ENCODE measurements at regions not wholly inside any gene's neighbourhood (a gene's known extent, or its start where the extent isn't known, plus 50 kb on each side); places are given as distances from the start of the nearest gene placed in this dataset.

DNA sequence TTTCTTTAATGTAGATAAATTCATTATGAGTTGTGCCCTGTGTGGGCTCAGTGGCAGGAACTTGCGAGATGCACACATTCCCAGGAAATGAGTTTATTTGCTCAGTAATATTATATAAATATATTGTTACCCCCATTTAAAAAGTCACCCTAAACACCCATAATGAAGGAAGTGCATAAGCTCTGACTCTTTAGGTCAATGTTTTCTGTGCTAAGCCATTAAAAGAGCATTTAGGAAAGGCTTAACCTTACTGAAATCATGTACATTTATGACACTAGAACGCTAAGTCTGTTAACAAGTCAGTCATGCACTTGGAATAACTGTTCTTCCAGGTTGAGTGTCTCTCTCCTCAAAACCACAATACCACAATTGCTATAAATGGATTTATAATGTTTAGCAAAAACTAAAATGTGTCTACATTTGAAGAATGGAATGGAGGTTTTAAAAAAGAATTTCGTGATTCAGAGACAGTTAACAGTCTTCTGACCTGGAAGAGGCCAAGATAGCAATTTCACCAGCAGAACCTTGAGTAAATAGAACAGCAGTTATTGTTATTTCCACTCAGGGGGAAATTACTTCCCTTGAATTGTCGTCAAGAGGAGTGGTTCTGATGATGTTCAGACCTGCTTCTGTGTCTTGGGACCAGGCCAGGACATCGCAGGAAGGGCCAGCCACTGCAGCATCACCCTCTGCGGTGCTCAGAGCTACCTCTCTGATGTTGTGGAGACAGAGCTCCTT is 91.1 kb upstream of the VEGFC start:
- Histone ChIP-seq H3K4me3 (no peak overlapping the region), H3K27ac (no peak overlapping the region), H3K9me3 (no peaks in the 10 kb centered on the region), H3K4me1 (no peaks in the 10 kb centered on the region), H3K36me3 (no peaks in the 10 kb centered on the region), H3K27me3 (no peaks in the 10 kb centered on the region)
- intact Hi-C loops (cut with DNase I; ENCODE audit: low total_unique reads): no loop called here
- DNase-seq: no peak
- TF ChIP-seq POLR2A (IDR thresholded peaks at IDR 0.05) (no peak), CTCF (IDR thresholded peaks at IDR 0.05) (no peak)

DNA sequence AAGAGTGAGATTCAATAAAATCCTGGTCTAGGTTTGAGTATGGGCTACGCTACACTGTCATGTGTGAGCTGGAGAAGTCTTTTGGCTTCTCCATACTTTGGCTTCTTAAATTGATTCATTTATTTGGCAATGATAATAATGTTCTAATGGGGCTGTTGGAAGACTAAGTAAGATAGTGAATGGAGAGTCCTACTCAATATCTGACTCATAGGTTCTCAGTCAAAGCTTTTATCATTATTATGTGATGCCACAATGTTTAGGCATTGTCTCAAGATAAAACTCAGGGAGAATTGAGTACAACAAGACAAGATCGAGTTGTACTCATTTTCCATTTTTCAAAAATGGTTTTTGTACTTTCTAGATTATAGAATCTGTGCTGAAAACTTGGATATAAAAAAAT is 92.5 kb upstream of the VEGFC start:
- TF ChIP-seq POLR2A (IDR thresholded peaks at IDR 0.05) (no peak), CTCF (IDR thresholded peaks at IDR 0.05) (no peak)
- no peak overlapping the region for H3K4me3 ChIP-seq
- intact Hi-C loops (cut with DNase I; ENCODE audit: low total_unique reads): no loop called here
- H3K27ac ChIP-seq: no peak overlapping the region
- H3K4me1 ChIP-seq: no peaks in the 10 kb centered on the region
- no peaks in the 10 kb centered on the region for H3K27me3 ChIP-seq
- H3K9me3 ChIP-seq: no peaks in the 10 kb centered on the region
- H3K36me3 ChIP-seq: no peaks in the 10 kb centered on the region
- no peak for DNase-seq

- intact Hi-C loops (cut with DNase I; ENCODE audit: low total_unique reads): no loop called here
- H3K27me3 ChIP-seq: no peaks in the 10 kb centered on the region
- no peak for TF ChIP-seq POLR2A (IDR thresholded peaks at IDR 0.05)
- no peak for TF ChIP-seq CTCF (IDR thresholded peaks at IDR 0.05)
- no peak for DNase-seq
- no peaks in the 10 kb centered on the region for H3K4me1 ChIP-seq
- H3K9me3 ChIP-seq: no peaks in the 10 kb centered on the region
- H3K36me3 ChIP-seq: no peaks in the 10 kb centered on the region
- H3K27ac ChIP-seq: no peak overlapping the region
- H3K4me3 ChIP-seq: no peak overlapping the region
These were observed 93.4 kb upstream of the VEGFC start for GRCh38 chr4:176886135-176886534.

- no peaks in the 10 kb centered on the region for H3K4me1 ChIP-seq
- H3K27ac ChIP-seq: no peak overlapping the region
- TF ChIP-seq CTCF (IDR thresholded peaks at IDR 0.05) (no peak), POLR2A (IDR thresholded peaks at IDR 0.05) (no peak)
- H3K9me3 ChIP-seq: no peaks in the 10 kb centered on the region
- no peaks in the 10 kb centered on the region for H3K36me3 ChIP-seq
- no peak overlapping the region for H3K4me3 ChIP-seq
- H3K27me3 ChIP-seq: no peaks in the 10 kb centered on the region
- DNase-seq: no peak
- intact Hi-C loops (cut with DNase I; ENCODE audit: low total_unique reads): no loop called here
These were observed 97.1 kb upstream of the VEGFC start for GRCh38 chr4:176889776-176890175.

DNA sequence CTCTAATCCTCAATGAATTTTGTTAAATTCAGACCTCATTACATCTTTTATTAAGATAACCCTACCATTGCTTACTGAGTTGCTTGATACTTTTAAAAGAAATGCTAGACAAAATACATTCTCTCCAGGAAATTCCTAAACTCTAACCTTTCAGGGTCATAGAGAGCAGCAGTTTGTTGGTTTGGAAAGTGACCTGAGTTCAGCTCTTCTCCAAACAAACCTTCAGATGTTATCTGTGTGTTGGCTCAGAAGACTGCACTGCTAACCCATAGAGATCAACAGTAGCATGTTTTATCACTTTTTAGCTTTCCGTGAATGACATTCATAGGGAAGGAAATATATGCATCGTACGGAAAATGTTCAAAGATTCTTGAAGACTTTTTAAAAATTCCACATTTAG is 101.8 kb upstream of the VEGFC start:
- DNase-seq: no peak
- no peaks in the 10 kb centered on the region for H3K9me3 ChIP-seq
- TF ChIP-seq POLR2A (IDR thresholded peaks at IDR 0.05) (no peak), CTCF (IDR thresholded peaks at IDR 0.05) (no peak)
- no peaks in the 10 kb centered on the region for H3K27me3 ChIP-seq
- intact Hi-C loops (cut with DNase I; ENCODE audit: low total_unique reads): no loop called here
- no peak overlapping the region for H3K4me3 ChIP-seq
- no peaks in the 10 kb centered on the region for H3K36me3 ChIP-seq
- no peaks in the 10 kb centered on the region for H3K4me1 ChIP-seq
- H3K27ac ChIP-seq: no peak overlapping the region

All from uterus (tissue), 3 donors.